ENCODE measurements at regions not wholly inside any gene's neighbourhood (a gene's known extent, or its start where the extent isn't known, plus 50 kb on each side); places are given as distances from the start of the nearest gene placed in this dataset.
"Not testable (repeated sequence)": the region's sequence is repeated elsewhere in the genome, so short reads cannot be mapped to it uniquely, and the experiment has no call there.

DNA sequence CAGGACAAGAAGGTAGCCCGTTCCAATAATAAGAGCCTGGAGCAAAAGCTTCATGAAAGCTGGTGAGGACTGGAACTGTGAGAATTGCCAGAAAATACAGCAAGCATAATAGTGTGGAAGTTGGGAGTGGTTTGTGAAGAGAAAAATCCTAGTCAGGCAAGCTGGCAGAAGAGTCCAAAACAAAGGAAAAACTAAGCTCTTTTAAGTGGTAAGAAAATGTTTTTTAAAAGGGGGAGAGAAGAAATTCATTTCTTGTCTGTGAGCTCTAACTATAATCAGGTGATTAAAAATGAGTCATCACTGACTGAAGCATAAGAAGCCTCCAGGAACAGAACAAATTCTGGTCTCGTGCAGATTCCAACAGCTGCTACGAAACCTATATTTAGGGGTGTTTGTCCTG lies 102.6 kb downstream of the CAAP1 start:
- DNase-seq, result no peak
- Mint-ChIP-seq H3K36me3 (ENCODE audit: insufficient read depth) (no peaks in the 10 kb centered on the region), H3K9me3 (peaks cover 12% of the 10 kb centered on the region), H3K4me3 (no peak overlapping the region), H3K4me1 (ENCODE audit: low read depth) (no peaks in the 10 kb centered on the region), H3K27me3 (ENCODE audit: low read depth) (no peaks in the 10 kb centered on the region)
- ATAC-seq, result no peak

DNA sequence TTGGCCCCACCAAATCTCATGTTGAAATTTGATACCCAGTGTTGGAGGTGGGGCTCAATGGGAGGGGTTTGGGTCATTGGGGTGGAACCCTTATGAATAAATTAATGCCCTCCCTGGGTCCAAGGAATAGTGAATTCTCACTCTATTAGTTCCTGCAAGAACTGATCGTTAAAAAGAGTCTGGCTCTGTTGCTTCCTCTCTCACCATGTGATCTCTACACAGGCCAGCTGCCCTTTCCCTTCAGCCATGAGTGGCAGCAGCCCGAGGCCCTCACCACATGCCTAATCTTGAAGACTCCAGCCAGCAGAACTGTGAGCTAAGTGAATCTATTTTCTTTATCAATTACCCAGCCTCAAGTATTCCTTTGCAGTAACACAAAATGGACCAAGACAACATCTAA lies 106.0 kb downstream of the CAAP1 start:
- ATAC-seq (no peak), DNase-seq (no peak)
- Mint-ChIP-seq H3K4me1 (ENCODE audit: low read depth) (no peaks in the 10 kb centered on the region), H3K9me3 (no peaks in the 10 kb centered on the region), H3K4me3 (no peak overlapping the region), H3K36me3 (ENCODE audit: insufficient read depth) (no peaks in the 10 kb centered on the region), H3K27me3 (ENCODE audit: low read depth) (no peaks in the 10 kb centered on the region)

DNA sequence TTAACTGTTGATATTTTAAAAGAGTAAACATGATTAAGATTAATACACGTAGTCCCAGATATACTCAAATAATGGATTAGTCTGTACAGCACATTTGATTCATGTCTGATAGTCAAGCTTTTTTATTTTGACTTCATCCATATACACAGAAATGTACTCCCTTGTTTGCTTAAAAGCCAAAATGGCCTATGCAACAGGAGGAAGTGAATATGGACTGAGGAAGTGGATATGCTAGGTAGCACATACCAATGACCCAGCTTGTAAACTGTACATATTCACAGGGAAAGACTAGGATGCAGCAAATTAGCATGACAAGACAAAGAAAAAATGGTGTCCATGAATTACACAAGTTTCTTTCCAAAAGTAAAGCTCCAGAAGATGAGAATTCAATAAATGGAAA lies 109.7 kb downstream of the CAAP1 start:
- DNase-seq (no peak), ATAC-seq (no peak)
- Mint-ChIP-seq H3K4me1 (ENCODE audit: low read depth) (no peaks in the 10 kb centered on the region), H3K36me3 (ENCODE audit: insufficient read depth) (no peaks in the 10 kb centered on the region), H3K4me3 (no peak overlapping the region), H3K27me3 (ENCODE audit: low read depth) (peaks cover 2% of the 10 kb centered on the region), H3K9me3 (no peaks in the 10 kb centered on the region)

DNA sequence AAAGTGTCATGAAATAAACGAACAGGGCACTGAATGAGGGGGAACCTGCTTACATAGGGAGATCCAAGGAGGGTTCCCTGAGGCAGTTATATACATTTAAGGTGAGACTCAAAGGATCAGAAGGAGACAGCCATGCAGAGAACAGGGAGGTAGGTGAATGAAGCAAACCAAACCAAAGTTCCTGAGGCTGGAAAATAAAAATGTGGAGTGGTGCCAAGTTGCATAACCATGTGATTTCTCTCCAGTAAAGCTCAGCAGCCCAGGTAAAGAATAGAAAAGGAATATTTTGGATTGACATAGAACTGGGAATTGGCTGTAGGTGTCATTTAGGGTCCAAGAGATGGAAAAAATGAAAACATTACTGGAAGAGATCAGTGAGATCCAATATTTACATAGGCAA lies 110.7 kb downstream of the CAAP1 start:
- no peak for ATAC-seq
- Mint-ChIP-seq H3K9me3 (no peaks in the 10 kb centered on the region), H3K4me1 (ENCODE audit: low read depth) (no peaks in the 10 kb centered on the region), H3K36me3 (ENCODE audit: insufficient read depth) (no peaks in the 10 kb centered on the region), H3K27me3 (ENCODE audit: low read depth) (peaks cover 2% of the 10 kb centered on the region), H3K4me3 (no peak overlapping the region)
- no peak for DNase-seq

DNA sequence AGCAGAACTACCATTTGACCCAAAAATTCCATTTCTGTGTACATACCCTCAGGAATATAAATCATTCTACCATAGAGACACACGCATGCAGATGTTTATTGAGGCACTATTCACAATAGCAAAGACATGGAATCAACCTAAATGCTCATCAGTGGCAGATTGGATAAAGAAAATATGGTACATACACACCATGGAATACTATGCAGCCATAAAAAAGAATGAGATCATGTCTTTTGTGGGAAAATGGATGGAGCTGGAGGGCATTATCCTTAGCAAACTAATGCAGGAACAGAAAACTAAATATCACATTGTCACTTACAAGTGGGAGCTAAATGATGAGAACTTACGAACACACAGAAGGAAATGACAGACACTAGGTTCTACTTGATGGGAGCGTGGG lies 112.3 kb downstream of the CAAP1 start:
- not testable (repeated sequence) for H3K36me3 Mint-ChIP-seq (ENCODE audit: insufficient read depth); DNase-seq; H3K9me3 Mint-ChIP-seq; ATAC-seq; H3K4me3 Mint-ChIP-seq; H3K4me1 Mint-ChIP-seq (ENCODE audit: low read depth); H3K27me3 Mint-ChIP-seq (ENCODE audit: low read depth)

DNA sequence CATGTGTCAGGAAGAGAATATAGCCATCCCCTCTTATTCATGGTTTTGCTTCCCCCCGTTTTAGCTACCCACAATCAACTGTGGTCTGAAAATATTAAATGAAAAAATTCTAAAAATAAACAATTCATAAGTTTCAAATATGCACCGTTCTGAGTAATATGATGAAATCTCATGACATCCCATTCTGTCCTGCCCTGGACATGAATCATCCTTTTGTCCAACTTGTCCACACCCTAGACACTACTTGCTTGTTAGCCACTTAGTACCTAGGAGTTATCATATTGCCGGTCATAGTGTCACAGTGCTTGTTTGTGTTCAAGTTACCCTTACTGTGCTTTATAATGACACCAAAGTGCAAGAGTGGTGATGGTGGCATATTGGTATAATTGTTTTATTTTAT lies 113.5 kb downstream of the CAAP1 start:
- H3K4me3 Mint-ChIP-seq, result no peak overlapping the region
- no peaks in the 10 kb centered on the region for H3K36me3 Mint-ChIP-seq (ENCODE audit: insufficient read depth)
- no peaks in the 10 kb centered on the region for H3K4me1 Mint-ChIP-seq (ENCODE audit: low read depth)
- no peaks in the 10 kb centered on the region for H3K9me3 Mint-ChIP-seq
- peaks cover 2% of the 10 kb centered on the region for H3K27me3 Mint-ChIP-seq (ENCODE audit: low read depth)
- DNase-seq (no peak), ATAC-seq (no peak)

DNA sequence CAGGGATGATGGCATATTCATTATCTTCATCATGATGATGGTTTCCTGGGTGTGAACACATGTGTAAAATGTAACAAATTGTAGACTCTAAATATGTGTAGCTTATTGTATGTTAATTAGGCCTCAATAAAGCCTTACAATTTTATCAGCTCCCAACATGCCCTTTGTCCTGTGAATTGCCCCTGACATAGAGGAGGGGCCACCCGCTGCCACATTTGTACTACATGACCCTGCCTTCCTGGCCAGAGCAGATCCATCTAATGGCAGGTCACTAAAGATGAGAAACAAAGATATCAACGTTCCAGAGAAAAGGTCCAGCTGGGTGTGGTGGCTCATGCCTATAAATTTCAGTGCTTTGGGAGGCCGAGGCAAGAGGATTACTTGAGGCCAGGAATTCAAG lies 117.2 kb downstream of the CAAP1 start:
- ATAC-seq (no peak), DNase-seq (no peak)
- no peaks in the 10 kb centered on the region for H3K9me3 Mint-ChIP-seq
- no peaks in the 10 kb centered on the region for H3K36me3 Mint-ChIP-seq (ENCODE audit: insufficient read depth)
- H3K4me3 Mint-ChIP-seq, result no peak overlapping the region
- H3K4me1 Mint-ChIP-seq (ENCODE audit: low read depth), result no peaks in the 10 kb centered on the region
- peaks cover under 1% of the 10 kb centered on the region for H3K27me3 Mint-ChIP-seq (ENCODE audit: low read depth)

DNA sequence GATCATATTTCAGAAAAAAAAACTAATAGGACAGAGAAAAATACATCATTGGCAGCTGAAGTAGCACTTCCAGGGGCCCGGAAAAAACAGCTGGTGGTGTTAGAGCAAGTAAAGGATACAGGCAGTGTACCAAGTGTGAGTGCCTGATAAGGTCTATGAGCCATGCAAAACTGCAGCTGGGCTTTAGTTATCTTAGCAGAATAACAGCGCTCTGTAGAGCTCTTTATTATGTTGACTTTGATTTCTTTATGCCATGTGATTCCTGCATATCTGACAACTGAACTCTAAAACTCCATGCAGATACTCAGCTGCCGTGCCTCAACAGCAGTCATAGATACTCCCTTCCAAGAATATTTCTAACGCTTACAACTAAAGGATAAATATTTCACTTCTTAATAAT lies 119.5 kb downstream of the CAAP1 start:
- Mint-ChIP-seq H3K4me3 (no peak overlapping the region), H3K9me3 (no peaks in the 10 kb centered on the region), H3K4me1 (ENCODE audit: low read depth) (no peaks in the 10 kb centered on the region), H3K27me3 (ENCODE audit: low read depth) (no peaks in the 10 kb centered on the region), H3K36me3 (ENCODE audit: insufficient read depth) (no peaks in the 10 kb centered on the region)
- DNase-seq (no peak), ATAC-seq (no peak)

DNA sequence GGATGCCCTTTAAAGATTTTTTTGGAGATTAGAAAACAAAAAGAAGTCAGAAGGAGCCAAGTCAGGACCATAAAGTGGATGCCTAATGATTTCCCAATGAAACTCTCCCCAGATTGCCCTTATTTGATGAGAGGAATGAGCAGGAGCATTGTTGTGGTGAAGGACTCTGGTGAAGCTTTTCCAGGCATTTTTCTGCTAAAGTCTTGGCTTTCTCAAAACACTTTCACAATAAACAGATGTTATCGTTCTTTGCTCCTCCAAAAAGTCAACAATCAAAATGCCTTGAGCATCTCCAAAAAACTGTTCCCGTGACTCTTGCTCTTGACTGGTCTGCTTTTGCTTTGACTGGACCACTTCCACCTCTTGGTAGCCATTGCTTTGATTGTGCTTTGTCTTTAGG lies 121.8 kb downstream of the CAAP1 start:
- Mint-ChIP-seq H3K36me3 (ENCODE audit: insufficient read depth) (no peaks in the 10 kb centered on the region), H3K4me1 (ENCODE audit: low read depth) (no peaks in the 10 kb centered on the region), H3K9me3 (no peaks in the 10 kb centered on the region), H3K27me3 (ENCODE audit: low read depth) (no peaks in the 10 kb centered on the region), H3K4me3 (no peak overlapping the region)
- no peak for DNase-seq
- no peak for ATAC-seq

DNA sequence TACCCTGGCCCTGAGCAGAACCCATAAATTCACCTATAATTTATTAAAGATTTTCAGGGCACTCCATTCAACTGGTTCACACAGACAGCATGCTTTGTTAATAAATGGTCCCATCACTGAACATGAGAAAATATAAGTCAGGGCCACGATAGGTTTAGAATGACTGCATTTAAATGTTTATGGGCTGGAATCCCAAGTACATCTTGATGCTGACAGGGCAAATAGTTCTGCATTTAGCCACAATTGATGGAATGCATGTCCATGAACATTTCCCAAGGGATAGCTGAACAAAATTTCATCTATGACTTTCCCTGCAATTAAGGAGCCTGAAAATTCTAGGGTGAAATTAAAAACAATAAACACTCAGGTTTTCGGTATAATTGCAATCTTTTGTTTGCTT lies 124.5 kb downstream of the CAAP1 start:
- no peak for DNase-seq
- Mint-ChIP-seq H3K27me3 (ENCODE audit: low read depth) (peaks cover 4% of the 10 kb centered on the region), H3K9me3 (no peaks in the 10 kb centered on the region), H3K4me3 (no peak overlapping the region), H3K36me3 (ENCODE audit: insufficient read depth) (no peaks in the 10 kb centered on the region), H3K4me1 (ENCODE audit: low read depth) (no peaks in the 10 kb centered on the region)
- no peak for ATAC-seq

DNA sequence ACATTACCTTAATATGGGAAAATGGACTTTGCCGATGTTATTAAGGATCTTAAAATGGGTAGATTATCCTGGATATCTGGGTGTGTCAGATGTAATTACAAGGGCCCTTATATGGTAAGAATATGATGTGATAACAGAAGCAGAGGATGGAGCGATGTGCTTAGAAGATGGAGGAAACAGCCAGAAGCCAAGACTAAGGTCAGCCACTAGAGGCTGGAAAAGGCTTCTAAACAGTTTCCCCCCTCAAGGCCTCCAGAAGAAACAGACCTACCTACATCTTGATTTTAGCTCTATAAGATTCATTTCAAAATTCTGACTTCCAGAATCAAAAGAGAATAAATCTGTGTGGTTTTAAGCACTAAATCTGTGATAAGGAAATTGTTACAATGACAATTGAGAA lies 131.9 kb downstream of the CAAP1 start:
- Mint-ChIP-seq H3K36me3 (ENCODE audit: insufficient read depth) (no peaks in the 10 kb centered on the region), H3K4me3 (no peak overlapping the region), H3K27me3 (ENCODE audit: low read depth) (peaks cover 4% of the 10 kb centered on the region), H3K4me1 (ENCODE audit: low read depth) (no peaks in the 10 kb centered on the region), H3K9me3 (no peaks in the 10 kb centered on the region)
- ATAC-seq (no peak), DNase-seq (no peak)

DNA sequence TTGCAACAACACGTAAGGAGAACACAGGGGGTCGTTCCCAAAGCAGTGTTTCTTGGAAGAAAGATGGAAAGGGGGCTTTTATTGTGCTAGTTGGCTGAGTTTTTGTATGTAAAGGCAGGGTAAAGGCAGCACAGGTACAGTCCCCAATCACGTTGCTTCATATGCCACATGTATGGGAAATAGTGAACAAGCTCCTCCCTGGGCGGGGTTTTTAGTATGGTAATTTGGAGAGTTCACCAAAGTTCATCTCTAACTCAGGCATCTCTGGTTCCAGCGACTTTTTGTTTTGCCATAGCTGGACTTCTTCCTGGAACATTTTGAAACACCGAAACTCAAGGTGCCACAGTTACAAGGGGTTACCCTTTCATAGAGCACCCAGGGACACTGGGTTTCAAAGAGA lies 133.9 kb downstream of the CAAP1 start:
- no peak for ATAC-seq
- Mint-ChIP-seq H3K27me3 (ENCODE audit: low read depth) (peaks cover 2% of the 10 kb centered on the region), H3K4me1 (ENCODE audit: low read depth) (no peaks in the 10 kb centered on the region), H3K4me3 (no peak overlapping the region), H3K36me3 (ENCODE audit: insufficient read depth) (no peaks in the 10 kb centered on the region), H3K9me3 (no peaks in the 10 kb centered on the region)
- no peak for DNase-seq

DNA sequence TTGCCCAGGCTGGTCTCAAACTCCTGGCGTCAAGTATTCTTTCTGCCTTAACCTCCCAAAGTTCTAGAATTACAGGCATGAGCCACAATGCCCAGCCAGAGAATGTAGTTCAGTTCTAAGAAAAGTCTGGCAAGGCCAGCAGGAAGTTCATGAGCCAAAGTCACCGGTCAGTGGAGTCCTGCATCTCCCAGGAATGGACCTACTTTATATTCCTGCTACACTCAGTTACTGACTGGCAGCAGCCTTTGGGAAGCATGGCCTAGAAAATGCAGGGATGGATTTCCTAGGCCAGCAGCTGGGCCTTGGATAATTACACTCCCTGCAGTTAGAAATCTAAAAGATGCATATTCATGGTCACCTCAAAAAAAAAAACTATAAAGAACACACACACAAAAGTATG lies 135.7 kb downstream of the CAAP1 start:
- ATAC-seq, result no peak
- Mint-ChIP-seq H3K4me1 (ENCODE audit: low read depth) (no peaks in the 10 kb centered on the region), H3K27me3 (ENCODE audit: low read depth) (peaks cover 2% of the 10 kb centered on the region), H3K36me3 (ENCODE audit: insufficient read depth) (no peaks in the 10 kb centered on the region), H3K9me3 (no peaks in the 10 kb centered on the region), H3K4me3 (no peak overlapping the region)
- DNase-seq, result no peak

DNA sequence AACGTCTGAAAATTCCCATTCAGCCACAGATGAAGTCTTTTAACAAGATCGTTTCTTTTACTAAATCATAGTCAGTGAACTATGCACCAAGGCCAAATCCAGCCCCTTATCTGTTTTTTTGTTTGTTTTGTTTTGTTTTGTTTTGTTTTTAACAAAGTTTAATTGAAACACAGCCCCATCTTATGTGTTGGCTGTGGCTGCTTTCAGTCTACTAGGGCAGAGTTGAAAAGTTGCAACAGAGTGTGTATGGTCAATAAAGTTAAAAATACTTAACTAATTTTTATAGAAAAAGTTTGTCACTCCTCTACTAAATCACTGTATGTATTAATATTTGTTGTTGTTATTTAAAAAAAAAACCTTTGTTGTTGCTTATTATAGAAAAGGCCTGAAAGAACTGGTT lies 137.1 kb downstream of the CAAP1 start:
- Mint-ChIP-seq H3K4me1 (ENCODE audit: low read depth) (no peaks in the 10 kb centered on the region), H3K9me3 (no peaks in the 10 kb centered on the region), H3K27me3 (ENCODE audit: low read depth) (peaks cover 2% of the 10 kb centered on the region), H3K36me3 (ENCODE audit: insufficient read depth) (no peaks in the 10 kb centered on the region), H3K4me3 (no peak overlapping the region)
- ATAC-seq (no peak), DNase-seq (no peak)

DNA sequence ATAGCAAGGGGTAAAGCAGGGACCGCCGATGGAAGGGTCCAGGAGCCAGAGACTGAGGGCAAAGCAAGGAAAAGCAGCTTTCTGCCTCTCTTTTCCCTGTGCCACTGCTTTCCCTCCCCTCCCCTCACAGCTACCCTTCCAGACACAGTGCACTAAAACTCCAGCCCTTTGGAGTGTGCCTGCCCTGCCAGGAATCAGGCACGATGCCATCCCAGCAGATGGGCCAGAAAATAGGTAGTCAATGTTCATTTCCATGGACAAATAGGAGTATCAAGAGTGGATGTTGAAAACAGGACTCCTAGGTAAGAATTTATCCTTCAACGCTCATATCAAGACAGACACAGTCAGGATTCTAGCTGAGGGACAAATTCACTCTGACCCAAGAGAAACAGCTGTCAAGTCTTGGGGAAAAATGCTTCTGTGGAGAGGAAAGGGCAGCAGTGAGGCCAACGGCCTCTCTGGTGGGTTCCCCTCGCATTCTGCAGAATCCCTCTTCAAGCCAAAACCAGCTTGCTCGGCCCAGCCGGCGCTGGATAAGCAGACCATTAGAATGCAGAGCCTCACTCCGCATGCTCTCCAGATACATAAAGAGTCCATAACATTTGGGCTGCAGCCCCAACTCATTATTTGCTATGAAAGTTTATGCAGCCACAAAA lies 138.0 kb downstream of the CAAP1 start:
- Mint-ChIP-seq H3K9me3 (no peaks in the 10 kb centered on the region), H3K36me3 (ENCODE audit: insufficient read depth) (no peaks in the 10 kb centered on the region), H3K4me1 (ENCODE audit: low read depth) (no peaks in the 10 kb centered on the region), H3K27me3 (ENCODE audit: low read depth) (peaks cover 2% of the 10 kb centered on the region), H3K4me3 (no peak overlapping the region)
- ATAC-seq (no peak), DNase-seq (no peak)

DNA sequence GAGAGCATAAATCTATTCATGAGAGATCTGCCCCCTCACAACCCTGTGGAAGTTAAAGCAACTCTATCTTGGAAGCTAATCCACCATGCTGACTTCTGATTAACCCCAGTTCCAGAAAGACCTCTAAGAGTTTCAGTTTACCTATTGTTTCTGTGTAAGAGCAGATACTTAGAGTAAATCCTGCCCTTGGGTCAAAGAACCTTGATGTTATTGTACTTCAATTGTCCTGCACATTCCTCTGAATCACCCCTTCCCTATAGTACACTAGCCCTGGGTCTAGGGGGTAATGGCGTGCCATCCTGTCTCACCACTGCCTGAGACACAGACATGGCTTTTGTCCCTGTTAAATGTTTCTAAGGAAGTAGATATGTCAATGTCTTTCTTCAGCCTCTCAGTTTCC lies 138.6 kb downstream of the CAAP1 start:
- Mint-ChIP-seq H3K4me1 (ENCODE audit: low read depth) (no peaks in the 10 kb centered on the region), H3K9me3 (no peaks in the 10 kb centered on the region), H3K27me3 (ENCODE audit: low read depth) (peaks cover 2% of the 10 kb centered on the region), H3K36me3 (ENCODE audit: insufficient read depth) (no peaks in the 10 kb centered on the region), H3K4me3 (no peak overlapping the region)
- ATAC-seq (no peak), DNase-seq (no peak)

Measured in activated T-cell treated with anti-CD3 and anti-CD28 coated beads, Interleukin-2, amount 50 U/mL, for 4 hours (primary cell).